Lower lobe of right lung (tissue), 2 donors: ENCODE measurements at regions not wholly inside any gene's neighbourhood (a gene's known extent, or its start where the extent isn't known, plus 50 kb on each side); places are given as distances from the start of the nearest gene placed in this dataset.

Source experiments
- ATAC-seq, 2 donors: fragments of 200-7000 bp; cut with Tn5 transposase; one replicate each; pipeline ENCODE4 v1.9.1; 2020 to 2022; ENCODE audit warnings: mild to moderate bottlenecking in 2 of 2, moderate library complexity in 2 of 2
- DNase-seq: peaks from one replicate; pipeline ENCODE4 v3.0.0-alpha.2; 2020
- H3K27ac ChIP-seq: fragments of 200-600 bp; one replicate; pipeline ENCODE4 v1.8.0; 2022
- H3K27me3 ChIP-seq: fragments of 200-600 bp; one replicate; pipeline ENCODE4 v1.8.0; 2022; ENCODE audit warnings: low read depth
- H3K36me3 ChIP-seq: fragments of 200-600 bp; one replicate; pipeline ENCODE4 v1.8.0; 2022; ENCODE audit warnings: mild to moderate bottlenecking
- H3K4me1 ChIP-seq: fragments of 200-600 bp; one replicate; pipeline ENCODE4 v1.8.0; 2022
- H3K4me3 ChIP-seq: fragments of 200-600 bp; one replicate; pipeline ENCODE4 v1.8.0; 2022; ENCODE audit warnings: mild to moderate bottlenecking
- H3K9me3 ChIP-seq: fragments of 200-600 bp; one replicate; pipeline ENCODE4 v1.8.0; 2022
- CTCF ChIP-seq: fragments of 200-600 bp; IDR thresholded peaks from one replicate; pipeline ENCODE4 v1.8.0; 2022; ENCODE audit warnings: antibody characterized with exemption, mild to moderate bottlenecking
- intact Hi-C: fragments of 100-400 bp; cut with DNase I; formaldehyde crosslinking; loops from one replicate; pipeline ENCODE4 v1.11.0; 2022
- donor health status: DM: no; HTN: yes; CAD: no; lungs with severe emphysema.

GRCh38 chr5:18828351-18828750 lies 1159.6 kb downstream of the CDH18 start:
- Histone ChIP-seq H3K4me3 (no peak overlapping the region), H3K36me3 (no peaks in the 10 kb centered on the region), H3K9me3 (no peaks in the 10 kb centered on the region), H3K27ac (no peak overlapping the region), H3K27me3 (no peaks in the 10 kb centered on the region), H3K4me1 (no peaks in the 10 kb centered on the region)
- no peak for ATAC-seq
- TF ChIP-seq CTCF = no peak
- intact Hi-C loops = no loop called here
- DNase-seq = no peak

GRCh38 chr5:18829539-18829938 lies 1158.5 kb downstream of the CDH18 start:
- Histone ChIP-seq H3K27ac (no peak overlapping the region), H3K4me1 (no peaks in the 10 kb centered on the region), H3K27me3 (no peaks in the 10 kb centered on the region), H3K36me3 (no peaks in the 10 kb centered on the region), H3K4me3 (no peak overlapping the region), H3K9me3 (no peaks in the 10 kb centered on the region)
- intact Hi-C loops = no loop called here
- TF ChIP-seq CTCF = no peak
- ATAC-seq (no peak), DNase-seq (no peak)

GRCh38 chr5:18850216-18850615 lies 1137.8 kb downstream of the CDH18 start:
- no peaks in the 10 kb centered on the region for H3K4me1 ChIP-seq
- H3K4me3 ChIP-seq = no peak overlapping the region
- no peaks in the 10 kb centered on the region for H3K27me3 ChIP-seq
- no peaks in the 10 kb centered on the region for H3K36me3 ChIP-seq
- DNase-seq (no peak), ATAC-seq (no peak)
- no peak overlapping the region for H3K27ac ChIP-seq
- no peaks in the 10 kb centered on the region for H3K9me3 ChIP-seq
- no peak for TF ChIP-seq CTCF
- intact Hi-C loops = no loop called here

GRCh38 chr5:18872978-18873377 lies 1115.0 kb downstream of the CDH18 start:
- no peaks in the 10 kb centered on the region for H3K27me3 ChIP-seq
- intact Hi-C loops = no loop called here
- no peaks in the 10 kb centered on the region for H3K9me3 ChIP-seq
- no peak for TF ChIP-seq CTCF
- no peaks in the 10 kb centered on the region for H3K36me3 ChIP-seq
- no peak for ATAC-seq
- no peaks in the 10 kb centered on the region for H3K4me1 ChIP-seq
- no peak overlapping the region for H3K4me3 ChIP-seq
- H3K27ac ChIP-seq = no peak overlapping the region
- DNase-seq = no peak

- H3K27ac ChIP-seq = no peak overlapping the region
- intact Hi-C loops = no loop called here
- no peaks in the 10 kb centered on the region for H3K4me1 ChIP-seq
- no peaks in the 10 kb centered on the region for H3K27me3 ChIP-seq
- no peaks in the 10 kb centered on the region for H3K36me3 ChIP-seq
- DNase-seq (no peak), ATAC-seq (no peak)
- H3K4me3 ChIP-seq = no peak overlapping the region
- TF ChIP-seq CTCF = no peak
- H3K9me3 ChIP-seq = no peaks in the 10 kb centered on the region
These were observed 1111.4 kb downstream of the CDH18 start for GRCh38 chr5:18876565-18876964.

- H3K27me3 ChIP-seq = no peaks in the 10 kb centered on the region
- H3K9me3 ChIP-seq = no peaks in the 10 kb centered on the region
- intact Hi-C loops = no loop called here
- H3K36me3 ChIP-seq = no peaks in the 10 kb centered on the region
- H3K4me1 ChIP-seq = no peaks in the 10 kb centered on the region
- TF ChIP-seq CTCF = no peak
- ATAC-seq (no peak), DNase-seq (no peak)
- H3K4me3 ChIP-seq = no peak overlapping the region
- H3K27ac ChIP-seq = no peak overlapping the region
These were observed 1106.4 kb downstream of the CDH18 start for GRCh38 chr5:18881615-18882014.
